ENCODE measurements at regions not wholly inside any gene's neighbourhood (a gene's known extent, or its start where the extent isn't known, plus 50 kb on each side); places are given as distances from the start of the nearest gene placed in this dataset.

GRCh38 chr3:14333621-14334020 lies 68.8 kb upstream of the SLC6A6 start:
- DNase-seq (ENCODE audit: low spot score) (no peak), ATAC-seq (no peak)
- H3K36me3 Mint-ChIP-seq: peaks cover under 1% of the 10 kb centered on the region; the same call in 1 of the 2 replicates
- POLR2A ChIA-PET: no interaction called here
- H3K4me1 Mint-ChIP-seq: peaks cover 34% of the 10 kb centered on the region
- no peak overlapping the region for H3K4me3 Mint-ChIP-seq
- peaks cover 7% of the 10 kb centered on the region for H3K27me3 Mint-ChIP-seq (ENCODE audit: low read depth)
- TF ChIP-seq GABPB1 (CRISPR knock-in tag; IDR thresholded peaks at IDR 0.05) (no peak), ZSCAN18 (CRISPR knock-in tag; IDR thresholded peaks at IDR 0.05) (no peak), JAZF1 (CRISPR knock-in tag; IDR thresholded peaks at IDR 0.05) (no peak), ESRRA (CRISPR knock-in tag; IDR thresholded peaks at IDR 0.05; ENCODE audit: borderline replicate concordance) (no peak), ATF2 (CRISPR knock-in tag; IDR thresholded peaks at IDR 0.05; ENCODE audit: borderline replicate concordance, low read depth) (no peak), ZNF425 (CRISPR knock-in tag; conservative IDR thresholded peaks at IDR 0.05) (no peak), FOXP4 (CRISPR knock-in tag; IDR thresholded peaks at IDR 0.05) (no peak), NFATC4 (CRISPR knock-in tag; IDR thresholded peaks at IDR 0.05) (no peak), ATF3 (CRISPR knock-in tag; conservative IDR thresholded peaks at IDR 0.05) (no peak), TEAD4 (CRISPR knock-in tag; IDR thresholded peaks at IDR 0.05) (no peak)
- no peak overlapping the region for H3K27ac Mint-ChIP-seq
- H3K9me3 Mint-ChIP-seq: peaks cover 11% of the 10 kb centered on the region
- CTCF ChIA-PET: interaction anchor here (1.2 kb wide), 2 partner anchors 54 to 58 kb away, joined by 3 read pairs; no protein-coding TSS in a partner anchor

GRCh38 chr3:14334136-14334535 lies 68.3 kb upstream of the SLC6A6 start:
- peaks cover 7% of the 10 kb centered on the region for H3K27me3 Mint-ChIP-seq (ENCODE audit: low read depth)
- no peak overlapping the region for H3K27ac Mint-ChIP-seq
- H3K9me3 Mint-ChIP-seq: peaks cover 6% of the 10 kb centered on the region; the same call in 1 of the 2 replicates
- DNase-seq (ENCODE audit: low spot score) (no peak), ATAC-seq (no peak)
- no peak overlapping the region for H3K4me3 Mint-ChIP-seq
- POLR2A ChIA-PET: no interaction called here
- CTCF ChIA-PET: interaction anchor here (1.2 kb wide), 2 partner anchors 55 to 59 kb away, joined by 3 read pairs; no protein-coding TSS in a partner anchor
- H3K4me1 Mint-ChIP-seq: peaks cover 31% of the 10 kb centered on the region
- H3K36me3 Mint-ChIP-seq: no peaks in the 10 kb centered on the region
- TF ChIP-seq CDX4 (CRISPR knock-in tag; IDR thresholded peaks at IDR 0.05; ENCODE audit: borderline replicate concordance) (no peak), GRHL2 (CRISPR knock-in tag; IDR thresholded peaks at IDR 0.05; ENCODE audit: insufficient replicate concordance, severe bottlenecking) (no peak), FOXP4 (CRISPR knock-in tag; IDR thresholded peaks at IDR 0.05) (no peak), RORB (CRISPR knock-in tag; IDR thresholded peaks at IDR 0.05) (no peak), MXD4 (CRISPR knock-in tag; IDR thresholded peaks at IDR 0.05; ENCODE audit: borderline replicate concordance) (no peak), TEAD1 (CRISPR knock-in tag; IDR thresholded peaks at IDR 0.05) (no peak), NFE2L1 (CRISPR knock-in tag; IDR thresholded peaks at IDR 0.05) (no peak), ZNF232 (CRISPR knock-in tag; IDR thresholded peaks at IDR 0.05) (no peak), STAT6 (CRISPR knock-in tag; conservative IDR thresholded peaks at IDR 0.05; ENCODE audit: low read depth) (no peak)

All from WTC11 (cell line).